Activated naive CD4-positive, alpha-beta T cell treated with Interleukin-2 at 50 U/mL for 16 hours (primary cell): ENCODE measurements at regions not wholly inside any gene's neighbourhood (a gene's known extent, or its start where the extent isn't known, plus 50 kb on each side); places are given as distances from the start of the nearest gene placed in this dataset.

Source experiments
- DNase-seq: peaks from one replicate; pipeline ENCODE4 v3.0.0-alpha.2; 2020

DNA sequence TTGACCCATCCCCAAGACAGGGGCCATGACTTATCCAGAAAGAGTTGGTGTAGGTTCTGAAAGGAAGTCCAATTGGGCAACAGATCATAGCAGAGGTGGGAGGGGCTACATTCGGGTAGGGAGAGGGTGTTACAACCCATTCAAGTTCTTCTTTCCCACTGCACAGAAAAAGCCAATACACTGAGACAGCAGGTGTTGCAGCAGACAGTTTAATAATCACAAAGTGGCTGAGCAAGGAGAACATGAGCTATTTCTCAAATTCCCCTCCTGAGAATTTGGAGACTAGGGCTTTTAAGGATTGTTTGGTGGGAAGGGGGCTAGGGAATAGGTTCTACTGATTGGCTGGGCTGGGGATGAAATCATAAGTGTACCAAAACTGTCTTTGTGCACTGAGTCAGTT, 328.4 kb upstream of the POU3F1 start:
- DNase-seq, result no peak

DNA sequence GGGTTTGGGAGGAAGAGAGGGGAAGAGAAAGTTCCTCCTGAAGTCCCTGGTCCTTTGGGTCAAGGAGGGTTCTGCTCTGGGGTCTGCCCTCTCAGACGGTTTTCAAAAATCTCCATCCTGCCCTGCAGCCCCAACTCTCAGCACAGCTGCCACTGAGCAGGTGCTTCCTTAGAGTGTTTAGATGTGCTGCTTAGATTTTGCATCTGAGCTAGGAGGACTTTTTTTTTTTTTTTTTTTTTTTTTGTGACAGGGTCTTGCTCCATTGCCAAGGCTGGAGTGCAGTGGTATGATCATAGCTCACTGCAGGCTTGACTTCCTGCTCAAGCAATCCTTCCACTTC, 324.9 kb upstream of the POU3F1 start:
- no peak for DNase-seq

DNA sequence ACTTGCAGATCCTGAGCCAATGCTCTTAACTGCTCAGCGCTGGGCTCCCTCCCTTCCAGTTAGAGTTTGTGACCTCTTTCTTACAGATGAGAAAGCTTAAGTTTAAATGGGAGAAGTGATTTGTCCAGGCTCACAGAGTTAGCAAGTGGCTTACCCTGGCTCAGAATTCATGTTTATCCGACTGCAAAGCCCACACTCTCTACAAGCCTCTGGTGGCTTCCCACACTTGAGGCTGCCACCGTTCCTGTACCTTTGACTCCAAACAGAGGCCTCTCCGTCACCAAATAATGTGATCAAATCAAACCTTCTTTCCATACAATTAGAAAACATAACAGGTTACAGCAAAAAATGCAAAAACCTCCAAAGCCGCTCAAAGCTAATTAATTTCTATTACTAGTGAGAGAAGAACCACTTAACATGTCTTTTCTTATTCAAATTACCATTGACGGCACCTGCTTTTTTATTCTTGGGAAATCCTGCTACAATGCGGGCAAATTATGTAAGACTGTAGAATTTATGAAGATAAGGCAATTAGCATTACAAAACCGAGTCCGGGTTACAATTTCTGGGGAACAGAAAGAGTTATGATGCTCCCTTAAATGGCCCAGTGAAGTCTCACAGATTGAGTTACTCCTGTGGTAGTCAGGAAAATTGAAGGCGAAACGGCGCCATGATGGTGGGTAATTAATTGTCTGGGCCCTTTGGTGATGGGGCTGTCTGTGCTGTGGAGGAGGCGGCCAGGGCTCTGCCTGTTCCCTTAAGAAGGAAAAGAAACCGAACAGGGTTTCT, 324.3 kb upstream of the POU3F1 start:
- no peak for DNase-seq

GRCh38 chr1:38365242-38365641, 318.6 kb upstream of the POU3F1 start:
- DNase-seq, result no peak

DNA sequence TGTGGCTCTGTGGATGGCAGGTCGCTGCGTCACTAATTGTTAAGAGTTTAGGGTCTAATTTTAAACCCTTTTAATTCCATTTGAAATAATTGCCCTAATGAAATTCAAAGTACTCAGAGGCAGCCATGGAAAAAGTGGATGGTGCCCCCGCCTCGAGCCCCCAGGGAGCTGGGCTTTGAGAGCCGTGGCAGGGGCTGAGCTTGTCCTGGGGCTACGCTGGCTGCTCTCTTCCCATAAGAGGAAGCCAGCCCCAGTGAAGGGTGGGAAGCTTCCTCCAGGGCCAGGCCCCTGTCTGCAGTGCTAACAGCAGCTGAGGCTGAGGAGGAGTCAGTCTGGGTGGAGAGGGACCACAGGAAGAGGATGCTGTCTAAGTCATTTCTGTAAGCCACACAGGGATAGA, 315.0 kb upstream of the POU3F1 start:
- DNase-seq, result no peak

DNA sequence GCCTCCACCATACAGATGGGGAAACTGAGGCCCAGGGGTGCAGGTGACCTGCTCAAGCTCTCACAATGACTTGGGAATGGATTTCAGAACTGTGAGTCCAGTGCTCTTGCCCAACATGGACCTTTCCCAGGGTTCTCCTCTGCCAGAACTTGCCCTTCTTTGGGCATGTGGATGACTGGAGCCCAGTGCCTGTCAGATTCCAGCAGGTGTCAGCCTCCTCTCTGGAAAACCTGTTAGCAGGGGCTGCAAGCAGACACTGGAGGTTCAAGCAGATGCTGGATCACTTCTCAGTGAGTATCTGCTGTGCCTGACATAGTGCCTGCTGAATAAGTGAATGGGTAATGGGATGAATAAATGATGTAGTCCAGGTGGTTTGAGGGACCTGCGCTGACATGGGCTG, 314.2 kb upstream of the POU3F1 start:
- DNase-seq, result no peak

- DNase-seq, result no peak
Observed at GRCh38 chr1:38353956-38354355, 307.4 kb upstream of the POU3F1 start.

- no peak for DNase-seq
Observed at GRCh38 chr1:38352869-38353268, 306.3 kb upstream of the POU3F1 start.

DNA sequence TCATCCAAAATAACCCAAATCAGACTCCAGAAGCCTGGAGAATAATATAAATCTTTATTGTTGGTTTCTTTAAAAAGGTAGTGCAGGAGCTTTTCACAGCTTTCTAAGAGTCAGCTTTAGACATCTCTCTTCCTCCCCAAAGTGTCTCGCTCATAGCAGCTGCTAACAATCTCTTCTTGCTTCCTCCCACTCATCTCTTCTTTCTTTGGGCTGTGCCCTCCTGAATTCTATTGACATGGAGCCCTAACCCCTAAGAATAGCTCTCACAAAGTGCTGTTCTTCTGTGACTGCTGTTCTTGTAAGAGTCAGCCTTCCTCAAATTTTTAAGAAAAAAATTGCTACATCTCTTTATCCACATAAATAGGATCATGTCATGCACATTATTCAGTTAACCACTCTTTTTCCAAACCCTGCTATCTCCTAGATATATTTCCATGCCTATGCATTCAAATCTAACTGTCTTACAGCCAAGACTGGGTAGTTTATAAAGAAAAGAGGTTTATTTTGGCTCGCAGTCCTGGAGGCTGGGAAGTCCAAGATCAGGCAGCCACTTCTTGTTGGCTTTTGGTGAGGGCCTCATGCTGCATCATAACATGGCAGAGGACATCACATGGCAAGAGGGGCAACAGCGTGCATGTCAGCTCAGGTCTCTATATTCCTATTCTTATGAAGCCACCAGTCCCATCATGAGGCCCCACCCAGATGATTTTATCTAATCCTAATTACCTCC, 301.0 kb upstream of the POU3F1 start:
- DNase-seq, result no peak

GRCh38 chr1:38344716-38345115, 298.1 kb upstream of the POU3F1 start:
- DNase-seq, result no peak

- DNase-seq, result no peak
Observed at GRCh38 chr1:38341694-38342093, 295.1 kb upstream of the POU3F1 start.

DNA sequence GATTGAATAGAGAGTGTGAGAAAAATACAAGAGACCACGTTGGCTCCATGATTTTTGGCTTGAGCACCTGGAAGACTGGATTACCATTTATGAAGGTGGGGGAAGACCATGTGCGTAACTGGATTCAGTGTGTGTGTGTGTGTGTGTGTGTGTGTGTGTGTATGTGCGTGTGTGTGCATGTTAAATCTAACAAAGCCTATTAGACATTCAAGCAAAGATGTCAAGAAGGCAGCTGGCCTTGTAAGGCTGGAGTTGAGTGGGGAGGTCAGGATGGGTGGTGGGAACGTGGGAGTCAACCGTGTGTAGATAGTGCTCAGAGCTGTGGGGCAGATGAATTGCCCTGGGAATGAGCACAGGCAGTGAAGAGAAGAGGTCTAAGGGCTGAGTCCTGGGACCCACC, 293.8 kb upstream of the POU3F1 start:
- no peak for DNase-seq

GRCh38 chr1:38337711-38338110, 291.1 kb upstream of the POU3F1 start:
- DNase-seq, result no peak

DNA sequence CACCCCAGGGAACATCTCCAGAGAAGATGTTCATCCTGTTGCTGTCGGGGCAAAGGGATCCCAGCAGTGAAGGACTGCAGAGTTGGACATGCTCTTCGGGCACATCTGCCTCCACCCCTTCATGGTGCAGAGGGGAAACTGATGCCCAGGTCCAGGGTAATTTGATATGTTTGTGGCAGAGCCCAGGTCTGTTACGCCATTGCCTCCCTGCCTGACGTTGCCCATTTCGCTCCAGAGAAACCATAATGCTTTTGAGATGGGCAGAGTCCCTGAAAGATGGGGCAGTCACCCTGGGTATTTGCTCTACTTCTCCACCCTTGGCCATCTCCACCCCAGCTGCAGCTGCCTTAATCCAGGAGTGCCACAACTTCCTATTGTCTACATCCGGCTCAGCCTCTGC, 290.4 kb upstream of the POU3F1 start:
- no peak for DNase-seq

DNA sequence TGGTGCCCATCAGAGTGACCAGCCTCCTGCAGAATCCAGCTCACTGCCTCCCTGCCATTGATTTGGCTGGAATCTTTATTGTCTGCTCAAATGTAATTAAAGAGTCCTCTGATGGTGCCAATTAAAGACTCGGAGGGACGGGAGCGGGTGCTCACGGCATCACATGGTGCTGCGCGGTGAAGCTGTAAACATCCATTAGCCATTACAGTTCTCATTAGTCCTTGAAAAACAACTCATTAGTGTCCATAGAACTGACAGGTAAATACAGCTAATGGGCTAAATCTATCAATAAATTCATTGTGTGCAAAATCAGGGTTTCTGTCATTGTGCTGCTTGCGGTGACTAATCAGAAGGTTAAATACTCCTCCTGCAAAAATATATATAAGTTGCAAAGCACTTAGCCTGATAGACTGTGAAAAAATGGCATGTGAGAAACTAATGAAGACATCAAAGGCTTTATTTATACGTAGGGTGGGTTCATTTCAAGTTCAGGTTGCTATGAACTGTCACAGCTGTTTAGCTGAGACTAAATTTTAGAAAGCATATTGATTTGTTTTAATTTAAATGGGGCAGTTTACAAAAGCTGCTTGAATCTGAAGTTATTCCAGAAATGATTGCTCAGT, 289.8 kb upstream of the POU3F1 start:
- DNase-seq, result no peak

DNA sequence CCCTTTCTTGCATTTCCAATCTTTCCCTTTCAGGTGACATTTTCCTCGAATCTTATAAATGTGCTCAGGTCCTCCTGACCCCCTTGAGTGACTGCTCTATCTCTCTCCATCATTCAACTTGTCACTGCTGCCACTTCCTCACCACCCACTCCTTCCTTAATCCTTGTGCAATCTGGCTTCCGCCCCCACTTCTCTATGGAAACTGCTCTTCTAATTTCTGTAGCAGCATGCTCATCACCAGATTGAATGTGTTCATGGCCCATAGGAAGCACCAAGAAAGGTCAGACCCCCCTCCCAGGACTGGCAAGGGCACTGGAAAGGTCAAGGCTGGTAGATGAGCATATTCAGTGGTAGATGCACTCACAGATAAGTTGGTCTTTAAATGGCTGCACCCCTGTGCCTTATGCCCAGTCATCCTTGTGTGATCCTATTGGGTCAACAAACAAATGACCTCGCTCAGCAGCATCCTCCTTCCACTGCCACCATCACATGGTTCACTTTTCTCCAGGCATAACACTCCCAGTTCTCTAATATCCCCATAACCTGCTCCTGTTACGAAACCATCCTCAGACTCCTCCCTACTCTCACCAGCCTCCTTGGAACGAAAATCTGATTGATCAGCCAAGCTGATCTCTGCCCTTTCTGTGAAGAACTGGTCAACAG, 288.5 kb upstream of the POU3F1 start:
- no peak for DNase-seq

- DNase-seq, result no peak
Observed at GRCh38 chr1:38332649-38333310, 286.2 kb upstream of the POU3F1 start.

DNA sequence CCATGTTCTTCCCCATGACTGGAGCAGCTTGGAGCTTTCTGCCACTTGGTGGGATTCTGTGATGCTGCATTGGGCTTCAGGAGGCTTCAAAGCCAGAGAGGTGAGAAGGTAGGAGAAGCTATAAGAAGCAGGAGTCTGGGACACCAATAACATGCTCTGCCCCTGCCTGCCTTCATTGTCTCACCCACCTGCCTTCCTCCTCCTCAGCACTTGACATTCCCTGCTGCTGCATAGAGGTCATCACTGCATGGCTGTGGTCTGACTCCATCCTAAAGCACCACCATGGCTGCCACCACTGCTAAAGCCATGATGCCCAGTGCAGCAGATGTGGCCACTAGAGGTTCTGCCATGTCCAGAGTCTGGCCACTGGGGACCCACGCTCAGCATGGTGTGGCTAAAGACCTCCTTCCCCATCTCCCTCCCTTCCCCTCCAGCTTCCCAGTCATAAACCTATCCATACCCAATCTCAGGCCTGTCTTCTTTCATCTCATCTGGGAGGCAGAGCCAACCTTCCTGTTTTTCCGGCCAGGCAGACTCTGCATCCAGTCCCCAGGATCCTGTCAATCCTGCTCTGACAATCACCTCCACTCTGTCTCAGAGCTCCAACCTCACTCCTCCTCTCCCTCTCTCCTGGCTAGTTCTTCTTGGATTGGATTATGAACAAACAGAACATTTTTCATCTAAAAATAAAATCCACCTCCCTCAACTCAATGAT, 285.1 kb upstream of the POU3F1 start:
- no peak for DNase-seq

- no peak for DNase-seq
Observed at GRCh38 chr1:38330799-38331198, 284.2 kb upstream of the POU3F1 start.

DNA sequence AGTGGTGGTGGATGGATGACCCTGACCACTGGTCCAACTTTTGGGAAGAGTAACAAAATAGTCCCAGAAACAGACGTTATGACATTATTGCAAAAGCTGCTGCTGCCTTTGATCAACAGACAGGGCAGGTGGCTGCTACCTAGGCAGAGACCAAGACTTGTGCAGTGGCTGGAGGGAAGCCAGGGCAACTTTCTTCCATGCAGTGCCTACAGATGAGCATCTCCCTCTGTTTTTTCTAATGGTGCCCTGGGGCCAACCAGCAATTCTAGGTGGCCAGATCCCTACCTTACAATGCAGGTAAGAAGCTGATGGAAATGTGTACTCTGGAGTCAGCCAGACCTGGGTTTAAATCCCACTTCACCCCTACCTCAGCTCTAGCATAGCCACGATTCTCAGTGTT, 283.1 kb upstream of the POU3F1 start:
- DNase-seq, result no peak

DNA sequence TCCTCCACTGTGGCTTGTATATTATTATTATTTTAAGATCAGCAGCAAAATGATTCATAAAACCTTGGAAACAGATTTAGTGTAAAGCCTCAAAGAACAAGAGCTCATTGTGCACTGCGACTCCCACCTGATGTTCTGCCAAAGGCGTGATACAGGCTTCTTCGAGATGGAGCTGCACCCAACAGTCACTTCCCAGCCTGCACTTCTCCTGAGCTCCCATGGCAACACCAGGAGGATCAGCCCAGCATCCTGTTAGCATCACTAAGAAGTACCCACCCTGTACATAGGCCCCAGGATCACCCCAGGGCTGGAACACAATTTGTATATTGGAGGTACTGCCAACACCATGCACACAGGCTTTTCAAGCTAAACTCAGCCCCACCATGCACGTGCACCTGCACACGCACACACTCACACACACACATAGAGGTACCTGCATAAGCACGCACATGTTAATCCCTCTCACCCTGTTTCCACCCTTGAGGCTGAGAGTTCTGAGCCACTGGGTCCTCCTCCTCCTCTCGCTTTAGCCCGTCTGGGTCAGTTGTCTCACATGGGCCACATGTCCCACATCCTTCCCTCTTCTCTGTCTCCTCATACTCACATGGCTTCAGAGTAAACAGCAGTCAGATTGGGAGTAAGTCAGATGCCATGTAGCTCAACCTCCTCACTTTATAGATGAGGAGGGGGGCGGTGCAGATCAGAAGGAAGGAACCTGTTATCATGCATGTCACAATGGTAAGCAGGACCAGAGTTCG, 281.9 kb upstream of the POU3F1 start:
- DNase-seq, result no peak

GRCh38 chr1:38327559-38327973, 281.0 kb upstream of the POU3F1 start:
- DNase-seq, result no peak
